Stomach smooth muscle (tissue), 2 donors: ENCODE measurements at regions not wholly inside any gene's neighbourhood (a gene's known extent, or its start where the extent isn't known, plus 50 kb on each side); places are given as distances from the start of the nearest gene placed in this dataset.

Source experiments
- H3K27ac ChIP-seq: one replicate; pipeline ENCODE4 v1.7.0; 2013; ENCODE audit warnings: mild to moderate bottlenecking, low read length, inconsistent platforms
- H3K27me3 ChIP-seq, 2 donors: one replicate each; pipeline ENCODE4 v1.7.0; 2013; ENCODE audit warnings: low read length in 2 of 2; ENCODE audit not compliant: insufficient read depth in 2 of 2, control insufficient read depth in 1 of 2
- H3K36me3 ChIP-seq, 2 donors: one replicate each; pipeline ENCODE4 v1.7.0; 2013; ENCODE audit warnings: low read length in 2 of 2; ENCODE audit not compliant: control insufficient read depth in 2 of 2, insufficient read depth in 2 of 2
- H3K4me1 ChIP-seq: one replicate; pipeline ENCODE4 v1.7.0; 2013; ENCODE audit warnings: low read length; ENCODE audit not compliant: control insufficient read depth, insufficient read depth
- H3K4me3 ChIP-seq, 2 donors: one replicate each; pipeline ENCODE4 v1.7.0; 2013; ENCODE audit warnings: low read length in 2 of 2
- H3K9ac ChIP-seq, 2 donors: one replicate each; pipeline ENCODE4 v1.7.0; 2013; ENCODE audit warnings: low read length in 2 of 2, mild to moderate bottlenecking in 1 of 2
- H3K9me3 ChIP-seq, 2 donors: one replicate each; pipeline ENCODE4 v1.7.0; 2013; ENCODE audit warnings: low read length in 2 of 2; ENCODE audit not compliant: control insufficient read depth in 2 of 2
- donor health status: healthy.
- donor health status: Pancreatic carcinoma.

DNA sequence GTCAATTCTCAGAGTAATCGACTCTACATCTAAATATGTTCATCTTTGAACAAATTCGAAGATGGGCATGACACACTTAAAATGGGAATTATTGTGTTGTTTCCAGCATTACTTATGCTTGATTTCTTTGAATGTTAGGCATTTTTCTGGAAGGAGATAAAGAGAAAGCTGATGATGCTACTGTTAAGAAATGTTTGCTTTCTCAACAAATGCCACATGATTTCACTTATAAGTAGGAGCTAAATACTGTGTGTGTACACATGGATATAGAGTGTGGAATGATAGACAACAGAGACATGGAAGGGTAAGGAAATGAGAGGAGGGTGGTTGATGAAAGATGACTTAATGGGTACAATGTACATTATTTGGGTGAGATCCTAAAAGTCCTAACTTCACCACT is 400.9 kb downstream of the TBL1XR1 start:
- Histone ChIP-seq H3K9me3 (no peaks in the 10 kb centered on the region), H3K9ac (no peak overlapping the region), H3K4me1 (no peaks in the 10 kb centered on the region), H3K36me3 (no peaks in the 10 kb centered on the region), H3K27me3 (no peaks in the 10 kb centered on the region), H3K27ac (no peak overlapping the region), H3K4me3 (no peak overlapping the region)

DNA sequence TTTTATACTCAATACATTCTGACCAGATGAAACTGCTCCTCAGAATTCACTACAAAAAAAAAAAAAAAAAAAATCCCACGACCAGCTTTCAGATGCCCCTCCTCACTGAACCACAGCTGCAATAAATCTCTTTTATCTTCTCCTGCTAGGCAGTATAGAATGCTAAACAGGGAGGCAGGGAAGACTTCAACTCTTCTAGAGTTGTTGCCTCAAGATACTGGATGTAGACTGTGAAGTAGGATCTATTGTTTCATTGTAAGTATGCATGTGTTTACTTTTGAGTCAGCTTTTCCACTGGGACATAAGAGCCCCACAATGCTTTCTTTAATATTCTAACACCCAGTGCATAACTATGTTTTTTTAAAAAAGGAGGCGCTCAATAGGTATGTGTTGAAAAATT is 401.4 kb downstream of the TBL1XR1 start:
- Histone ChIP-seq H3K9ac (no peak overlapping the region), H3K4me1 (no peaks in the 10 kb centered on the region), H3K9me3 (no peaks in the 10 kb centered on the region), H3K27me3 (no peaks in the 10 kb centered on the region), H3K36me3 (no peaks in the 10 kb centered on the region), H3K27ac (no peak overlapping the region), H3K4me3 (no peak overlapping the region)

DNA sequence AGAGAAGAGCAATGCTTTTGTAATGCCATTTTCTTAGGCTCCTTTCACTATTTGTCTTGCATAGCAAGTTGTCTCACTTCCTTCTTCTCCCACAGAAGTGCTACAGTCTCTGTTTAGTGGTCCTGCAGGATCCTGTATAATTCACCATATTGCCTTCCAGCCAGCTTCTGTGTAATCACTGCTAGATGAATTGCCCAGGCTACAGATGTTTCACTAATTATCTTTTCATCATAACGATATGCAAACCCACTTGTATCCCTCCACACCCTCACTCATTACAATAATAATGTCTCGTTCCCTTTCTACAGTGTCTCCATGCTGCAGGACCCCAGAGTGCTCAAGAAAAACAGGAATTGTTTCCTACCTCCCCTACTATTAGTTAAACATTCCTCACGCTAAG is 402.9 kb downstream of the TBL1XR1 start:
- H3K9ac ChIP-seq, result no peak overlapping the region
- no peaks in the 10 kb centered on the region for H3K36me3 ChIP-seq
- H3K27ac ChIP-seq, result no peak overlapping the region
- H3K27me3 ChIP-seq, result no peaks in the 10 kb centered on the region
- no peaks in the 10 kb centered on the region for H3K9me3 ChIP-seq
- H3K4me1 ChIP-seq, result no peaks in the 10 kb centered on the region
- no peak overlapping the region for H3K4me3 ChIP-seq

DNA sequence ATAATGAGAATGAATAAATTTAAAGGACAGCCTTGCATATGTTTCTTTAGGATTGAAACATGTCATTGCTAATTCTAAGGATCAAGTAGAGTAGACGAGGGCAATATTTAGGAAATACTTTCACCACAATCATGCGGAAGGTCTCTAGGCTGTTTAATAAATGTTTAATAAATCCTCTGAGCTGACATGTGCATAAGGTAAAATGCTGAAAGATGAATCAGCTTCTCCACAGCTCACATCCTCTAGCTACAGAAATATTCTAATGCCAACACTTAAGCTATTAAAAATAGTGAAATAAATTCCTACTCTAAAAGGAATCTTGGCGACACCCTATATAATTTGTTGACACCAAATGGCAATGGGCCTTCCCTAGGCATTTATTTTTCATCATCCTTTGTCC is 407.3 kb downstream of the TBL1XR1 start:
- H3K4me1 ChIP-seq, result no peaks in the 10 kb centered on the region
- H3K27ac ChIP-seq, result no peak overlapping the region
- no peaks in the 10 kb centered on the region for H3K27me3 ChIP-seq
- no peak overlapping the region for H3K4me3 ChIP-seq
- no peaks in the 10 kb centered on the region for H3K36me3 ChIP-seq
- H3K9ac ChIP-seq, result no peak overlapping the region
- H3K9me3 ChIP-seq, result no peaks in the 10 kb centered on the region

DNA sequence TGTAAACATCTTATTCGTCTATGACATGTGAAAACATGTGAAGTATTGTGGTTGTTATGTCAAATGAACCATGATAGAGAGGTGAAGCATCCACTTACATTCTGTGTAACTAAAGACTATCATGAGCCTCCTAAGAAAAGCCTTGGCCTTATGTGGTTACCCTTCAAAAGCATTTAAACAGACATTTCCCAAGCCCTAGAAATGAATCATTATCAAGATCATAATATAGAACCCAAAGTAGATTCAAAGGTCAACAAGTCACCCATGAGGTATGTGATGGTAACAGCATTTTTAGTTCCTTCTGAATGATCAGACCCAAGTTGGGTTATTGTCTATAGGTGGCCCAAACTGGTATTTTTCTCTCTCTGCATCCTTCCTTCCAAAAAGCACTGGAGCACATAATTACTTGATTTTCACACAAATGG is 408.0 kb downstream of the TBL1XR1 start:
- H3K9ac ChIP-seq, result no peak overlapping the region
- no peak overlapping the region for H3K27ac ChIP-seq
- H3K4me3 ChIP-seq, result no peak overlapping the region
- H3K36me3 ChIP-seq, result no peaks in the 10 kb centered on the region
- no peaks in the 10 kb centered on the region for H3K9me3 ChIP-seq
- no peaks in the 10 kb centered on the region for H3K4me1 ChIP-seq
- H3K27me3 ChIP-seq, result no peaks in the 10 kb centered on the region

DNA sequence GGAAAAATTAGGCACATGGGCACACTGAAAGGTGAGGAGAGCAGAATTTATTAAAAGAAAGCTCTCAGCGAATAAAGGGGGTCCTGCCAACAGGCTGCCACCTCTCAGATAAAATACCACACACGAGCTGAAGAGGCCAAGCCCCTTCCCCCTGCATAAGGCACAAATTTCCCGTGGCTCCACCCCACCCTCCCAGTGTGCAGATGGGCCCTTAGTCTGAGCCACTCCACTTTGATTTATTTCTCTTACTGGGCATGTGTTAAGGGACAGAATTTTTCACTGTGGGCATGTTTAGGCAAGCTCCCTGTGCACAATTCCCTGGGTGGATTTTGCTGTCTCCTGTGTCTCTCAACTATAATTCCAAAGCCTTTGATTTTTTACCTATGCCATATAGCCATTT is 409.8 kb downstream of the TBL1XR1 start:
- no peaks in the 10 kb centered on the region for H3K36me3 ChIP-seq
- H3K4me1 ChIP-seq, result no peaks in the 10 kb centered on the region
- no peaks in the 10 kb centered on the region for H3K27me3 ChIP-seq
- H3K9ac ChIP-seq, result no peak overlapping the region
- no peaks in the 10 kb centered on the region for H3K9me3 ChIP-seq
- H3K4me3 ChIP-seq, result no peak overlapping the region
- no peak overlapping the region for H3K27ac ChIP-seq

DNA sequence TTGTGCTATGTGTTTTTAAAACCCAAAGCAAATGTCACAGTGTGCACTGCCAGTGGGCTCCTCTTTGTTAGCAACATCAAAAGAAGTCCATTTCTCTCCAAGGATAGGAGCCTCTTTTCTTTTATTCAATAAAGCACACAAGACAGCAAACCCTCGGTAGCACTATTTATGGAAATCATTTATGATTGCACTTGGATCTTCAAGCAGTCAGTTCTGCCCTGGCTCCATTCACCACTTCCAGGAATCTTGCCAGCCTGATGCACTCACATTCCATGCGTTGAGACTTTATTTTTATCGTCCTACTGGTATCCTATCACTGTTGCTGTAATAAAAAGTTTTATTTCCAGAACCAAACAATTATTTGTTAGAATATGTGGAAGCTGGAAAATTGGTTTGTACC is 412.1 kb downstream of the TBL1XR1 start:
- H3K9ac ChIP-seq, result peak overlapping the region in 1 of 2 donors; percentile 55
- H3K9me3 ChIP-seq, result no peaks in the 10 kb centered on the region
- no peaks in the 10 kb centered on the region for H3K27me3 ChIP-seq
- no peak overlapping the region for H3K4me3 ChIP-seq
- no peaks in the 10 kb centered on the region for H3K4me1 ChIP-seq
- H3K36me3 ChIP-seq, result no peaks in the 10 kb centered on the region
- H3K27ac ChIP-seq, result no peak overlapping the region

DNA sequence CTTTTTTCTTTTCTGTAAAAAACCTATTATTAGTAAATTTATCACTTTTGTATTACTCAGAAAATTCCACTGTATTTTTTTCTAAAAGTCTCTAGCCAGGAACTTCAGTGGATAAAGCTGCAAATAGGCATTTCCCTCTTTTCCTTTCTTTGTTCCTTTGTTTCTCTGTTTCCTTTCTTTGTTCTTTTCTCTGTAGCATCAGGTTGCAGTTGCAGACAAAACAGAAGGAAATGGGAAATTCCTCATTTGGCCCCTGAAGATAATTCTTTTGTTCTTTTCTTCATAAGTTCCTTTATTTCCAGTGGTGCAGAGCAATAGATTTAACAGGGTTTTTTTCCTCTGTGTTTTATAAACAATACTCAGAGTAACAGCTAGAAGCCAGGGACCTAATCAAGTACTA is 416.5 kb downstream of the TBL1XR1 start:
- Histone ChIP-seq H3K27ac (no peak overlapping the region), H3K9ac (no peak overlapping the region), H3K27me3 (no peaks in the 10 kb centered on the region), H3K9me3 (no peaks in the 10 kb centered on the region), H3K4me3 (no peak overlapping the region), H3K4me1 (no peaks in the 10 kb centered on the region), H3K36me3 (no peaks in the 10 kb centered on the region)

DNA sequence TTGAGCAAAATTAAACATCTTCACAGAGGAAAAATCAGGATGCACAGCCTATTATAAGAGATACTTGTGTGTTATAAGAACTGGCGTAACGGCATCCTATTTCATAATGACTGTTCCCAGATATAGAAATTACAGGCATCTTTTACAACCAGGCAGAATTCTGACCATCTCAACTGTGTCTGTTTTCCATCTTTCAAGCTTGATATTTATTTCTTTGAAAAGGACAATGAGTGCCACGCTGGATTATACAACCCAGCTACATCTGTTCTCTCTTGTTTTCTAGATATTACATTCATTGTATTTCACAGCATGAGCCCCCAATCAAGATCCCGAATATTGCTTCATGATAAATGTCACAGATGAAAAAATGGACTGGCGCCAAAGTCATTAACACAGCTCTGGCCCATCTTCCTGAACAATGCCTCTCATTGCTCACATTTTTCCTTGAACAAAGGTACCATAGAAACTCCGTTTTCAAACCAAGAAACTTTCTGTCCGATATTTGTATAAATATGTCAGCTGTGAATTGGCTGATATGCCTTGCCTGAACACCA is 420.6 kb downstream of the TBL1XR1 start:
- Histone ChIP-seq H3K9ac (no peak overlapping the region), H3K4me3 (peak overlapping the region in 1 of 2 donors; percentile 24), H3K36me3 (no peaks in the 10 kb centered on the region), H3K9me3 (peaks cover 0 to 4% of the 10 kb centered on the region in 2 donors), H3K4me1 (no peaks in the 10 kb centered on the region), H3K27me3 (no peaks in the 10 kb centered on the region), H3K27ac (no peak overlapping the region)

DNA sequence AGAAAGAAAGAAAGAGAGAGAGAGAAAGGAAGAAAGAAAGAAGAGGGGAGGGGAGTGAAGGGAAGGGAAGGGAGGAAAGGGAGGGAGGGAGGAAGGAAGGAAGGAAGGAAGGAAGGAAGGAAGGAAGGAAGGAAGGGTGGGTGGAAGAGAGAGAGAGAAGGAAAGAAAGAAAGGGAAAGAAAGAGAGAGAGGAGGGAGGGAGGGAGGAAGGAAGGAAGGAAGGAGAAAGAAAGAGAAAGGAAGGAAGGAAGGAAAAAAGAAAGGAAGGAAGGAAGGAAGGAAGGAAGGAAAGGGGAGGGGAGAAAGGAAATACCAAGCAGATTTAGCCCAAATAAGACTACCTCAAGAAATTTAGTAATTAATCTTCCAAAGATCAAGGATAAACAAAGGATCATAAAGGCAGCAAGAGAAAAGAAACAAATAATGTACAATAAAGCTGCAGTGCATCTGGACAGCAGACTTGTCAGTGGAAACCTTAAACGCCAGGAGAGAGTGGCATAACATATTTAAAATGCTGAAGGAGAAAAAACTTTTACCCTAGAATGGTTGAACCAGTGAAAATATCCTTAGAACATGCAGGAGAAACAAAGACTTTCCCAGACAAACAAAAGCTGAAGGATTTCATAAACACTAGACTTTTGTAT is 427.6 kb downstream of the TBL1XR1 start:
- H3K4me3 ChIP-seq, result no peak overlapping the region
- H3K4me1 ChIP-seq, result no peaks in the 10 kb centered on the region
- H3K9me3 ChIP-seq, result peaks cover 0 to 4% of the 10 kb centered on the region in 2 donors
- H3K27me3 ChIP-seq, result no peaks in the 10 kb centered on the region
- H3K9ac ChIP-seq, result no peak overlapping the region
- H3K27ac ChIP-seq, result no peak overlapping the region
- H3K36me3 ChIP-seq, result no peaks in the 10 kb centered on the region

DNA sequence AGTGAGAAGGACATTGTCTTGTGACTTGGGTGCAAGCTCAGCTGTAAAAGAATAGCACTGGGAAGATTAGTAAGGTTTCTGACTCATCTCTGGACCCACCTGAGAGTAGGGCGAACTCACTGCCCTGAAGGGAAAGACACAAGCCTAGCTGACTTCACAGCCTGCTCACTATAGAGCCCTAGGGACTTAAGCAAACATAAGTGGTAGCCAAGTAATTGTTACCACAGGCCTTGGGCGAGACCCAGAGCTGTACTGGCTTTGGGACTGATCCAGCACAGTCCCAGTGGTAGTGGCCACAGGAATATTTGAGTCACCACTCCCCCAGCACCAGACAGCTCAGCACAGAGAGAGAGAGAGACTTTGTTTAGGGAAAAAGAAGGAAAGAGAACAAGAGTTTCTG is 429.9 kb downstream of the TBL1XR1 start:
- no peaks in the 10 kb centered on the region for H3K4me1 ChIP-seq
- no peaks in the 10 kb centered on the region for H3K9me3 ChIP-seq
- H3K9ac ChIP-seq, result no peak overlapping the region
- no peaks in the 10 kb centered on the region for H3K27me3 ChIP-seq
- no peak overlapping the region for H3K4me3 ChIP-seq
- H3K27ac ChIP-seq, result no peak overlapping the region
- no peaks in the 10 kb centered on the region for H3K36me3 ChIP-seq
